ENCODE measurements at regions not wholly inside any gene's neighbourhood (a gene's known extent, or its start where the extent isn't known, plus 50 kb on each side); places are given as distances from the start of the nearest gene placed in this dataset.
"Not testable (repeated sequence)": the region's sequence is repeated elsewhere in the genome, so short reads cannot be mapped to it uniquely, and the experiment has no call there.

- TF ChIP-seq CTCF (IDR thresholded peaks at IDR 0.05; ENCODE audit: extremely low read depth, missing control alignments) = no peak
- DNase-seq (ENCODE audit: low spot score) = no peak
Observed at GRCh38 chr3:21220944-21221343, 530.1 kb downstream of the ZNF385D start.

GRCh38 chr3:21216598-21216997 lies 534.4 kb downstream of the ZNF385D start:
- DNase-seq (ENCODE audit: low spot score) = no peak

GRCh38 chr3:21204122-21204521 lies 546.9 kb downstream of the ZNF385D start:
- not testable (repeated sequence) for DNase-seq (ENCODE audit: low spot score)

More at GRCh38 chr3:21216598-21216997, 534.4 kb downstream of the ZNF385D start:
- no peak for TF ChIP-seq CTCF (IDR thresholded peaks at IDR 0.05; ENCODE audit: extremely low read depth, missing control alignments)

- no peak for TF ChIP-seq CTCF (IDR thresholded peaks at IDR 0.05; ENCODE audit: extremely low read depth, missing control alignments)
- DNase-seq (ENCODE audit: low spot score) = no peak
Observed at GRCh38 chr3:21195203-21195602, 555.8 kb downstream of the ZNF385D start.

- not testable (repeated sequence) for DNase-seq (ENCODE audit: low spot score)
Observed at GRCh38 chr3:21194036-21194435, 557.0 kb downstream of the ZNF385D start.

GRCh38 chr3:21188459-21188858 lies 562.6 kb downstream of the ZNF385D start:
- no peak for DNase-seq (ENCODE audit: low spot score)
- TF ChIP-seq CTCF (IDR thresholded peaks at IDR 0.05; ENCODE audit: extremely low read depth, missing control alignments) = no peak

GRCh38 chr3:21185816-21186314 lies 565.1 kb downstream of the ZNF385D start:
- no peak for DNase-seq (ENCODE audit: low spot score)
- no peak for TF ChIP-seq CTCF (IDR thresholded peaks at IDR 0.05; ENCODE audit: extremely low read depth, missing control alignments)

- TF ChIP-seq CTCF (IDR thresholded peaks at IDR 0.05; ENCODE audit: extremely low read depth, missing control alignments) = no peak
Observed at GRCh38 chr3:21174461-21174860, 576.5 kb downstream of the ZNF385D start.

GRCh38 chr3:21170964-21171363 lies 580.0 kb downstream of the ZNF385D start:
- no peak for DNase-seq (ENCODE audit: low spot score)
- no peak for TF ChIP-seq CTCF (IDR thresholded peaks at IDR 0.05; ENCODE audit: extremely low read depth, missing control alignments)

More at GRCh38 chr3:21174461-21174860, 576.5 kb downstream of the ZNF385D start:
- no peak for DNase-seq (ENCODE audit: low spot score)

Data from GM20000 (cell line).